ENCODE measurements at regions not wholly inside any gene's neighbourhood (a gene's known extent, or its start where the extent isn't known, plus 50 kb on each side); places are given as distances from the start of the nearest gene placed in this dataset.

DNA sequence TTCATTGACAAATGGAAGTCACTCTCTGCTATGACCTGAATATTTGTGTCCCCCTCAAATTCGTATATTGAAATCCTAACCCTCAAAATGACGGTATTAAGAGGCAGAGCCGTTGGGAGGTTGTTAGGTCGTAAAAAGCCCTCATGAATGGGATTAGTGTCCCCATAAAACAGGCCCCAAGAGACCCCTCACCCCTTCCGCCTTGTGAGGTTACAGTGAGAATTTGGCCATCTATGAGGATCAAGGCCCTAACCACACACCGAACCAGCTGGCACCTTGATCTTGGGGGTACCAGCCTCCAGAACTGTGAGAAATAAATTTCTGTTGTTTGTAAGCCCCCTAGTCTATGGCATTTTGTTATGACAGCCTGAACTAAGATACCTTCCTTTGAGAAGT is 52.5 kb upstream of the SLC22A16 start:
- Histone ChIP-seq H3K9me3 (peaks cover 0 to 8% (median 0%) of the 10 kb centered on the region in 3 donors), H3K27ac (no peak overlapping the region), H3K36me3 (no peaks in the 10 kb centered on the region), H3K4me1 (peaks cover 0 to 7% (median 3%) of the 10 kb centered on the region in 4 donors), H3K4me3 (no peak overlapping the region), H3K27me3 (no peaks in the 10 kb centered on the region)
- TF ChIP-seq, protein P1, sequence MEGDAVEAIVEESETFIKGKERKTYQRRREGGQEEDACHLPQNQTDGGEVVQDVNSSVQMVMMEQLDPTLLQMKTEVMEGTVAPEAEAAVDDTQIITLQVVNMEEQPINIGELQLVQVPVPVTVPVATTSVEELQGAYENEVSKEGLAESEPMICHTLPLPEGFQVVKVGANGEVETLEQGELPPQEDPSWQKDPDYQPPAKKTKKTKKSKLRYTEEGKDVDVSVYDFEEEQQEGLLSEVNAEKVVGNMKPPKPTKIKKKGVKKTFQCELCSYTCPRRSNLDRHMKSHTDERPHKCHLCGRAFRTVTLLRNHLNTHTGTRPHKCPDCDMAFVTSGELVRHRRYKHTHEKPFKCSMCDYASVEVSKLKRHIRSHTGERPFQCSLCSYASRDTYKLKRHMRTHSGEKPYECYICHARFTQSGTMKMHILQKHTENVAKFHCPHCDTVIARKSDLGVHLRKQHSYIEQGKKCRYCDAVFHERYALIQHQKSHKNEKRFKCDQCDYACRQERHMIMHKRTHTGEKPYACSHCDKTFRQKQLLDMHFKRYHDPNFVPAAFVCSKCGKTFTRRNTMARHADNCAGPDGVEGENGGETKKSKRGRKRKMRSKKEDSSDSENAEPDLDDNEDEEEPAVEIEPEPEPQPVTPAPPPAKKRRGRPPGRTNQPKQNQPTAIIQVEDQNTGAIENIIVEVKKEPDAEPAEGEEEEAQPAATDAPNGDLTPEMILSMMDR (IDR thresholded peaks at IDR 0.05) = no peak
- no peak for DNase-seq
- intact Hi-C loops (cut with DNase I; ENCODE audit: low total_unique reads) = loop anchor here (10.0 kb wide), 1 partner anchor 416 kb away; no protein-coding TSS in a partner anchor

GRCh38 chr6:110528101-110528929 is 51.9 kb upstream of the SLC22A16 start:
- Histone ChIP-seq H3K36me3 (no peaks in the 10 kb centered on the region), H3K9me3 (peaks cover 0 to 8% (median 0%) of the 10 kb centered on the region in 3 donors), H3K27me3 (no peaks in the 10 kb centered on the region), H3K4me1 (peaks cover 0 to 7% (median 3%) of the 10 kb centered on the region in 4 donors), H3K27ac (no peak overlapping the region), H3K4me3 (no peak overlapping the region)
- peak in 1 of 2 donors; percentile 56 for DNase-seq
- intact Hi-C loops (cut with DNase I; ENCODE audit: low total_unique reads) = loop anchor here (10.0 kb wide), 1 partner anchor 416 kb away; no protein-coding TSS in a partner anchor
- TF ChIP-seq, protein P1 (IDR thresholded peaks at IDR 0.05) = peak; percentile 66 to 68

DNA sequence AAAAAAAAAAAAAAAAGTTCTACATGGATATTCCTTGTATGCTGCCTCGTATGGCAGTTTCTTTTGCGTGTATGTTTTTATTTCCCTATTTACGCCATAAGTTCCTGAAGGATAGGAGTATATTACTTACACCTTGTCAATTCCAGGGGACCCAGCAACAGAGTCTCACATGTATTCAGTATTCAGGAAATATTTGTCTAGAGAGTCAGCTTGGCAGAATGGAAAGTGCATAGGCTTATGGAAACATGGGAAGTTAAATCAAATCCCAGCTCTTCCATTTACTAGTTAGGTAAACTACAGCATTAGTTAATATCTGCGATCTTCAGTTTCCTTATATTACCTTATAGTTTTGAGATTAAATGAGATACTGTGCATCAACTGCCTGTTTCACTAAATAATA is 51.1 kb upstream of the SLC22A16 start:
- no peak overlapping the region for H3K4me3 ChIP-seq
- H3K36me3 ChIP-seq = no peaks in the 10 kb centered on the region
- H3K27me3 ChIP-seq = no peaks in the 10 kb centered on the region
- DNase-seq = no peak
- H3K9me3 ChIP-seq = peaks cover 0 to 8% (median 0%) of the 10 kb centered on the region in 3 donors
- intact Hi-C loops (cut with DNase I; ENCODE audit: low total_unique reads) = loop anchor here (10.0 kb wide), 1 partner anchor 417 kb away; no protein-coding TSS in a partner anchor
- peaks cover 0 to 7% (median 3%) of the 10 kb centered on the region in 4 donors for H3K4me1 ChIP-seq
- TF ChIP-seq, protein P1 (IDR thresholded peaks at IDR 0.05) = no peak
- no peak overlapping the region for H3K27ac ChIP-seq

DNA sequence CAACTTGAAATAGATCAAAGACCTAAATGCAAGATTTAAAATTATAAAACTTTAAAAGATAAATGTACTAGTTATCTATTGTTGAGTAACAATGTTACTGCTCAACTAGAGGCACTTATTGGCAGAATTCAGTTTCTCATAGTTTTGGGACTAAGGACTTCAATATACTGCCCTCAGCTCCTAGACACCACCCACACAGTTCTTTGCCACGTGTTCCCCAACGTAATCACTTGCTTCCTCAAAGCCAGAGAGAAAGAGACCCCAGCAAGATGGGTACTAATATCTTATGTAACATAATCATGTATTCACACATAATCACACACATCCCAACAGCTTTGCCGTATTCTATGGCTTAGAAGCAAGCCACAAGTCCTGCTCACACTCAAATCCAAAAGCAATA is 50.3 kb upstream of the SLC22A16 start:
- Histone ChIP-seq H3K4me1 (peaks cover 0 to 7% (median 3%) of the 10 kb centered on the region in 4 donors), H3K27me3 (no peaks in the 10 kb centered on the region), H3K4me3 (no peak overlapping the region), H3K27ac (no peak overlapping the region), H3K36me3 (no peaks in the 10 kb centered on the region), H3K9me3 (peaks cover 0 to 8% (median 0%) of the 10 kb centered on the region in 3 donors)
- TF ChIP-seq, protein P1 (IDR thresholded peaks at IDR 0.05) = no peak
- DNase-seq = no peak
- intact Hi-C loops (cut with DNase I; ENCODE audit: low total_unique reads) = loop anchor here (10.0 kb wide), 1 partner anchor 418 kb away; no protein-coding TSS in a partner anchor

All from tibial artery (tissue), 4 donors.